Small intestine (tissue), 7 donors: ENCODE measurements at regions not wholly inside any gene's neighbourhood (a gene's known extent, or its start where the extent isn't known, plus 50 kb on each side); places are given as distances from the start of the nearest gene placed in this dataset.
"Not testable (repeated sequence)": the region's sequence is repeated elsewhere in the genome, so short reads cannot be mapped to it uniquely, and the experiment has no call there.

Experiments used
- DNase-seq, 2 donors: peaks; one replicate each; pipeline versions ENCODE4 v3.0.0 to v3.0.0-alpha.2; 2013
- FAIRE-seq: peaks from 2 replicates; lab custom pipeline; 2012; peaks lifted over from hg19 to GRCh38; lab: Jason Lieb, UNC
- H3K27ac ChIP-seq, 3 donors: one replicate each; pipeline ENCODE4 v1.5.1; 2013; ENCODE audit warnings: low read length in 2 of 3, mild to moderate bottlenecking in 2 of 3, control low read depth in 1 of 3, inconsistent platforms in 1 of 3, low read depth in 1 of 3, moderate library complexity in 1 of 3
- H3K27me3 ChIP-seq, 3 donors: one replicate each; pipeline ENCODE4 v1.6.1; 2013; ENCODE audit warnings: low read length in 3 of 3, inconsistent platforms in 1 of 3; ENCODE audit not compliant: control insufficient read depth in 3 of 3, insufficient read depth in 3 of 3
- H3K36me3 ChIP-seq, 3 donors: one replicate each; pipeline ENCODE4 v1.6.1; 2013; ENCODE audit warnings: low read length in 3 of 3, inconsistent platforms in 1 of 3, low read depth in 1 of 3, mild to moderate bottlenecking in 1 of 3, moderate library complexity in 1 of 3; ENCODE audit not compliant: control insufficient read depth in 3 of 3, insufficient read depth in 2 of 3
- H3K4me1 ChIP-seq, 3 donors: one replicate each; pipeline ENCODE4 v1.6.1; 2013; ENCODE audit warnings: low read length in 2 of 3, inconsistent platforms in 1 of 3, low read depth in 1 of 3, mild to moderate bottlenecking in 1 of 3, moderate library complexity in 1 of 3; ENCODE audit not compliant: control insufficient read depth in 3 of 3, insufficient read depth in 2 of 3
- H3K4me3 ChIP-seq, 3 donors: one replicate each; pipeline ENCODE4 v1.5.1; 2013; ENCODE audit warnings: low read length in 3 of 3, control low read depth in 1 of 3, inconsistent platforms in 1 of 3, low read depth in 1 of 3, mild to moderate bottlenecking in 1 of 3, moderate library complexity in 1 of 3
- H3K9me3 ChIP-seq, 2 donors: one replicate each; pipeline ENCODE4 v1.6.1; 2013; ENCODE audit warnings: low read depth in 1 of 2, low read length in 1 of 2; ENCODE audit not compliant: control insufficient read depth in 2 of 2, insufficient read depth in 1 of 2
- WGBS, 3 donors: extraction: QIAGEN DNeasy Blood & Tissue Kit; methylation state at CpG; one replicate each; pipeline ENCODE4 v1.1.7; 2013; 5-methylcytosine and 5-hydroxymethylcytosine counted together
- donor health status: healthy with polysubstance abuse.
- donor health status: control.
- donor health status: control.
- donor health status: Bipolar disorder and iron deficiency.
- donor health status: healthy.

DNA sequence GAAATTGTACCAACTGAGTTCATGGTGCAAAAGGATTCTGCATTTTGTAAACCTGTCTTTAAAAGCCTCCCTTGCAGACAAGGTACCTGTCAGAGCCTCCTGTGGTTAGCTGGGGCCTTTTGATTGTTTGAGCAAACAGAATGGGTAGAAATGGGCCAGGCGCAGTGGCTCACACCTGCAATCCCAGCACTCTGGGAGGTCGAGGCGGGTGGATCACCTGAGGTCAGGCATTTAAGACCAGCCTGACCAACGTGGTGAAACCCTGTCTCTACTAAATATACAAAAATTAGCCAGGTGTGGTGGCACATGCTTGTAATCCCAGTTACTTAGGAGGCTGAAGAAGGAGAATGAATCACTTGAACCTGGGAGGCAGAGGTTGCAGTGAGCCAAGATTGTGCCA is 332.9 kb upstream of the ID2 start:
- DNase-seq, H3K36me3 ChIP-seq, H3K27ac ChIP-seq, H3K9me3 ChIP-seq, H3K4me1 ChIP-seq, FAIRE-seq, H3K27me3 ChIP-seq, H3K4me3 ChIP-seq: not testable (repeated sequence)
- WGBS, 3 donors = 73 to 82% (median 75%) methylated on average over 4 of the region's 4 CpGs

DNA sequence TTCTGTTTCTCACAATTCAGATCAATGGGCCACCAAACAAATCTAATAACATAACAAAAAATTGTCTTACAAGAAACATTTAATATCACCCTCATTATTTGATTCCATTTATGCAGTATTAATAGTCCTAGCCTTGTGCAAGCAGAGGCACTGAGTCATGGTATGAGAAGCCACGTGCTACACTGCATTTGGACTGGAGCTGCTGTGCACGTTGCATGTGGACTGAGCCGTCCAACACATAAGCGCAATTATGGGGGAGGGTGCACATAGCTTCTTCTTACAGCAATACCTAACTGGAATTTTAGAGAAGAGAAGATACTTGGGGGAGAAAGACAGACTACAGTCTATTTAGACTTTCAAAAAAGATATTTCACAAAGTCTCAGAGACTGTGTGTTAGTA is 329.6 kb upstream of the ID2 start:
- Histone ChIP-seq H3K4me3 (no peak overlapping the region), H3K9me3 (peaks cover 0 to 16% of the 10 kb centered on the region in 2 donors), H3K27me3 (no peaks in the 10 kb centered on the region), H3K36me3 (no peaks in the 10 kb centered on the region), H3K27ac (no peak overlapping the region), H3K4me1 (no peaks in the 10 kb centered on the region)
- DNase-seq (no peak), FAIRE-seq (no peak)
- 89 to 92% (median 91%) methylated on average over 4 of the region's 4 CpGs for WGBS, 3 donors

DNA sequence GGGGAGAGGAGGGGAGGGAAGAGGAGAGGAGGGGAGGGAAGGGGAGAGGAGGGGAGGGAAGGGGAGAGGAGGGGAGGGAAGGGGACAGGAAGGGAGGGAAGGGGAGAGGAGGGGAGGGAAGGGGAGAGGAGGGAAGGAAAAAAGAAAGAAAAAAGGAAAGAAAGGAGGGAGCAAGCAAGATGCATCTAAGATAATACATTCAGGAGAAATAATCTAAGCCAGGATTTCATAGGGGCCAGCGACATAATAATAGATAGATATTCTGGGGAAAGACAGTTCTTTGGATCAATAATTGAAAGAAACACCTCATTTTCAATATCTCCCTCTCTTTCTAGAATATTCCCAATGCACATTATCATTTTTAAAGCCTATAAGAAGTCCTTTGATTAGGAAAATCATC is 328.9 kb upstream of the ID2 start:
- Histone ChIP-seq H3K27ac (no peak overlapping the region), H3K4me3 (no peak overlapping the region), H3K36me3 (no peaks in the 10 kb centered on the region), H3K4me1 (no peaks in the 10 kb centered on the region), H3K27me3 (no peaks in the 10 kb centered on the region), H3K9me3 (peaks cover 0 to 16% of the 10 kb centered on the region in 2 donors)
- 92 to 100% (median 98%) methylated on average over 1 of the region's 1 CpG for WGBS, 3 donors
- FAIRE-seq (no peak), DNase-seq (no peak)

DNA sequence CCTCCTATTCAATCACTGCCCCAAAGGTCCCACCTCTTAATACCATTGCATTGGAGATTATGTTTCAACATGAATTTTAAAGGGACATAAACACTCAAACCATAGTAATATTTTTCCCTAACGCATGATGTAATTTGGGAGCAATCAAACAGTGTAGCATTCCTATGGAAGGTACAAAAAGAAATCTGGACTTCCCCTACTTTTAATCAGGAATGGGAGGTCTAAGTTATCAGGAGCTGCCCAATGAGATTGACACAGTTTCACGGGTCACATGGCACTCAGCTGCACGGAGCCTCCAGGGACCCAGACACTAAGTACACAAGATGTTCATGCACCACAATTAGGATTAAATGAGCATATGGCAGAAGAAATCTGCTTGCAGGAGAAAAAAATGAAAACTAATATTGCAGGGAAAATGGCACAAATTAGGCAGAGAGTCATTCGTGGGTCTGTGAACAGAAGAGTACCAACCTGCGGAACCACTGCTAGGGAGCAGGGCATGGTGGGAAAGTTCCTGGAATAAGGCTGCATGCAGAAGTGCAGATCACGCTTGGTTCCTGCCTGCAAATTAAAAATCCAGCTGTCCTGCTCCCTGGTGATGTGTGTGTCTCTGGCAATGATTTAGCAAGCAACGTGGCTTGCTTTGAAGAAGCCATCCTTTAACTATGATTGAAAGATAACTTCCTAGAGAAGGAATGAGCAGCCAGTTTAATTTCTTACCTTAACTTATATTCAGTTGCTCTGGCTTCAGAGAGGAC is 326.6 kb upstream of the ID2 start:
- WGBS, 3 donors = 80 to 90% (median 87%) methylated on average over 7 of the region's 7 CpGs
- H3K9me3 ChIP-seq = peaks cover 0 to 16% of the 10 kb centered on the region in 2 donors
- H3K4me3 ChIP-seq = no peak overlapping the region
- H3K4me1 ChIP-seq = no peaks in the 10 kb centered on the region
- no peak for DNase-seq
- no peak for FAIRE-seq
- H3K36me3 ChIP-seq = no peaks in the 10 kb centered on the region
- no peak overlapping the region for H3K27ac ChIP-seq
- no peaks in the 10 kb centered on the region for H3K27me3 ChIP-seq

- Histone ChIP-seq H3K27ac (no peak overlapping the region), H3K27me3 (no peaks in the 10 kb centered on the region), H3K4me1 (peaks cover 0 to under 1% (median 0%) of the 10 kb centered on the region in 3 donors), H3K36me3 (no peaks in the 10 kb centered on the region), H3K9me3 (peaks cover 0 to 16% of the 10 kb centered on the region in 2 donors), H3K4me3 (no peak overlapping the region)
- 80 to 87% (median 85%) methylated on average over 8 of the region's 8 CpGs for WGBS, 3 donors
- FAIRE-seq (no peak), DNase-seq (no peak)
Observed at GRCh38 chr2:8357738-8358518, 323.9 kb upstream of the ID2 start.

DNA sequence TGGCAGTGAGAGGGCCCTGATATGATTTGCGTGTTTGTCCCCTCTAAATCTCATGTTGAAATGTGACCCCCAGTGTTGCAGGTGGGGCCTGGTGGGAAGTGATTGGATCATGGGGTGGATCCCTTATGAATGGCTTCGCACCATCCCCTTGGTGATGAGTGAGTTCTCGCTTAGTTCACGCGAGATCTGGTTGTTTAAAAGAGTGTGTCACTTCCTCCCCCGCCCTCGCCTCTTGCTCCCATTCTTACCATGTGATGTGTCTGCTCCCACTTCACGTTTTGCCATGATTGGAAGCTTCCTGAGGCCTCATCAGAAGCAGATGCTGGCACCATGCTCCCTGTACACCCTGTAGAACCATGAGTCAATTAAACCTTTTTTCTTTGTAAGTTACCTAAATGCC is 319.9 kb upstream of the ID2 start:
- WGBS, 3 donors = 92 to 94% (median 94%) methylated on average over 8 of the region's 8 CpGs

DNA sequence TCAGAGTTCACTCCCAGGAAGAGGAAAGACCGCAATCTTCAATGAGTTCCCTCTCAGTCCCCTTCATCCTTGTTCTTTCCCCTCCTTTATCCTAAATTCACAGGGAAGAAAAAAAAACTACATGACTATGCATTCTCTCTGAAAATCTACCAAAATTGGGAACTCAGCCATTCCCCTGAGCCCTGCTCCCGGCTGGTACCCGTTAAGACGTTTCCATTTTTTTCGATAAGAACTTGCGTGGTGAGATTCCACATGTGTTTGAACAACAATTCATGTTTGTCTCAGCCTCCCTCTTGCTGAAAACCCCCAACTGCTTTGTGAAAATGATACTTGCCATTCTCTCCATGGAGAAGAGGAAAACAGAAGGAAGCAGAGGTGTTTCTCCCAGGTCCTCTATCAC is 318.7 kb upstream of the ID2 start:
- H3K36me3 ChIP-seq = no peaks in the 10 kb centered on the region
- no peaks in the 10 kb centered on the region for H3K9me3 ChIP-seq
- FAIRE-seq (no peak), DNase-seq (no peak)
- 80 to 93% (median 91%) methylated on average over 6 of the region's 6 CpGs for WGBS, 3 donors
- no peak overlapping the region for H3K27ac ChIP-seq
- H3K27me3 ChIP-seq = no peaks in the 10 kb centered on the region
- no peak overlapping the region for H3K4me3 ChIP-seq
- H3K4me1 ChIP-seq = peaks cover 0 to 6% (median 0%) of the 10 kb centered on the region in 3 donors

More for the DNA sequence above, 319.9 kb upstream of the ID2 start:
- Histone ChIP-seq H3K27me3 (no peaks in the 10 kb centered on the region), H3K27ac (no peak overlapping the region), H3K4me1 (peaks cover 0 to 6% (median 0%) of the 10 kb centered on the region in 3 donors), H3K9me3 (no peaks in the 10 kb centered on the region), H3K36me3 (no peaks in the 10 kb centered on the region), H3K4me3 (no peak overlapping the region)
- no peak for FAIRE-seq
- DNase-seq = no peak

DNA sequence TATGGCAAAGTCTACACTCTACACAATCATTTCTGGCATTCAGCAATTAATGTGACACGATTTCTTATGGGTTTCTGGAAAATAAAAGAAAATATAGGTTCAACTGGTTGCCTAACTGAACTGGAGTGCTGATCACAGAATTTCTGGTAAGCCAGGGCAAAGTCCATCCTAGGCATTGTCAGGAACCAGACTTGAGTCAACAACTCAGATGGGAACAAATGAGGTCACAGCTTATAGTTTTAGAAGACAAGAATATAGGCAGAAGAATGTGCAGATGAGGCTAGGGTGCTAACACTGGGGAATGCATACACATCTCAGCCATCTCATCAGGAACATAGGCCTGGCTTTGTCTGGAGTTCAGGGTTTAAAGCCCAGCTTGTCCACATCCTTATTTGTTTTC is 317.2 kb upstream of the ID2 start:
- Histone ChIP-seq H3K27ac (no peak overlapping the region), H3K4me1 (peaks cover 0 to 6% (median 0%) of the 10 kb centered on the region in 3 donors), H3K4me3 (no peak overlapping the region), H3K27me3 (no peaks in the 10 kb centered on the region), H3K36me3 (no peaks in the 10 kb centered on the region), H3K9me3 (no peaks in the 10 kb centered on the region)
- WGBS, 3 donors = 69 to 82% (median 80%) methylated on average over 1 of the region's 1 CpG
- FAIRE-seq (no peak), DNase-seq (peak; percentile 69 to 76)
